NCI-H1436 treated with DMSO at 0.1 percent for 48 hours (cell line): ENCODE measurements at regions not wholly inside any gene's neighbourhood (a gene's known extent, or its start where the extent isn't known, plus 50 kb on each side); places are given as distances from the start of the nearest gene placed in this dataset.
"Not testable (repeated sequence)": the region's sequence is repeated elsewhere in the genome, so short reads cannot be mapped to it uniquely, and the experiment has no call there.

Source experiments
- DNase-seq: peaks from one replicate; lab custom pipeline; 2025; lab: John Stamatoyannopoulos, UW

DNA sequence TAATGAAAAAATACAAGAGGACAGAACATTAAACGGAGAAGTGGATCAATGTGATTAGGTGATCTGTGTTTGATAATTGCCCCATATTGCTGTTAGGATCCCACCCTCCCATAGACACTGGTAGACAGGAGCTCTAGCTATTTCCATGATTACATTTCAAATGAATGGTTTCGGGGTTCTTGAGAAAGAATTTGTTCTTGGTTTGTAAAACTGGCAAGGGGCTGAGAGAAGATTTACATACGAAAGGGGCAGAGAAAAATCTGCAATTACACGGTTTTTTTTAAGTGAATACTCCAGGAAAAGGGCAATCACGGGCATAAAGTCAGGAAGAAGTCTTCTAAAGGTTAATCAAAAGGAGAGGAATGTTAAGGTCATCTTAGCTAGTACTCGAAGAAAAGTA is 2125.7 kb upstream of the PCDH20 start:
- no peak for DNase-seq

DNA sequence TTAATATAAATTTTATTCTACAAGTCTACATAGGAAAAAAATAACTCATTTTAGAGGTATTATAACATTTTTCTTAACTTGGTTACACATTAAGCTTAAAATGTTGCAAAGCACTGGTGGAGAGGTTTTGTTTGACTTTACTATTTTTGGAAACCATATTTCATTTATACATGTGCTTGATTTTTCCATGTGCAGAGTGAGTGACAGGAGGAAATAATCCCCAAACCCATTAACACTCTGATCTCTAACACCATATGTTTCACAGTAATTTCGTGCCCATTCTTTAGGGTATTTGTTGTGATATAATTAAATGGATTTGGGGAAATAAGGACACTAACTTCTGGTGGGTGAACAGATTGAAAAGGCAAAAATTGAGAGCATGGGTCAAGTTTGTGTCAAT is 2124.4 kb upstream of the PCDH20 start:
- DNase-seq = no peak

DNA sequence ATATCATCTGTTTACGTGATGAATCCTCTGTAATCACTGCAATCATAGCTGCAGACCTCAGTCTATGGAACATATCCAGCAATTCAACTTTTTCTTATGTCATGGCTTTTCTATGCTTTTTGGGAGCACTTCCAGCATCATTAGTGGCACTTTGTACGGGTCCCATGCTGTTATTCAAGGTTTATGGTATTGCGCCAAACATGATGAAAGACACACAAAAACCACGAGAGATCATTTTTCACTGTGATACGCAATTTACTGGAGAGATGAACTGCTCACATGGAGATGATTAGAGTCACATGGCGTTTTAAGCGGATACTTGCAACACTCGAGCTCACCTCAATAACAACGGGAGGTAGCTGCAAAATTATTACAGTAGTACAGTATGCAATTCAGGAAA is 2101.7 kb upstream of the PCDH20 start:
- no peak for DNase-seq

DNA sequence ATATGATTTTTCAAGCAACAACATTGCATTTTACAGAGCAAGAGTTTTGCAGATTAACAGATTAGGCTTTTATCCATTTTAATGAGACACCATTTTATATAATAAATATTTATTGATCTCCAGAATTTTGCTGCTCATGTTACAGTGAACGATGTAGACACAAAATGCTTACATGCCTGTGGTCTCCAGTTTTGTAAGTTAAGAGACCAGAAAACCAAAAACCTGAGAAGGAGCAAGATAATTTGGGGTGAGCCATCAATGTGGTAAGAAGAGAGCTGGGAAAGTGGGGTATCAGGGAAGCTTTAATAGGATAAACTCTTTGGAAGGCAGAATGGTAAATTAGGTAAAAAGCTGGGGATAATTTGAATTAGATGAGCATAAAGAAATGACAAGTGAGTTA is 2100.5 kb upstream of the PCDH20 start:
- no peak for DNase-seq

DNA sequence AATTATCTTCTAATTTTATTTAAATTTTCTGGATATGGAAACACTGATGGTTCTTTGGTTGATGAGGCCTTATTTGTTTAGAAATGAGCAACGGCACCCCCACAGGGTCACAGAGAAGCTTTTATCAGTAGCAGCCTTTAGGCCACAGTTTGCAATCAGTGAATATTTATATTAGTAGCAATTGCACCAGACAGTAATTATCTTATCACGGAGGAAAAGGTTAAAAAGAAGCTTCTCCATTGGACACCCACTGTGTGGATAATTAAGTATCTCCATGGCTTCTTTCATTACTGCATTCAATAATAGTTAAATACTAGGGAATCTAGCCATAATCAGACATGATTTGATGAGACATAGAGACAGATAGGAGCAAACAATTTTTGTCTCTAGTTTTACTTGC is 2099.2 kb upstream of the PCDH20 start:
- no peak for DNase-seq

DNA sequence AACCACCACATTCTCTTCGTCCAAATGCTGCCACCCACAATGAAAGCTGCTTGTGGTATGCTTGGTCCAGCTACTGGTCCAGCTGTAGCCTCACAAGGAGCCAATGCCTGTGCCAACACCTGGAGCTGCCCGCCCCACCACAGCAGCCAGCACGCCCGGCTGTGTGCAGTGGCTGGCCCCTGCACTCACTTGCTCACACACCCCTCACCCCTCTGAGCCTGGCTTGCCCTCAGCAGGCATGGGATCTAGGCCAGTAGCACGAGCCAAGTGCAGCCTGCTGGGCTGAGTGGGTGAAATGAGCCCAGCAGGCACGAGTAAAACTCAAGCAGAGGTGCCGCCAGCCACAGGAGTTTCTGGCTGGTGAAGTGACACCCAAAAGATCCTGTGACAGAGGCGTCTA is 2096.4 kb upstream of the PCDH20 start:
- no peak for DNase-seq

GRCh38 chr13:63501702-63502101 is 2086.1 kb upstream of the PCDH20 start:
- DNase-seq = no peak

- DNase-seq = no peak
These were observed 2082.0 kb upstream of the PCDH20 start for GRCh38 chr13:63497601-63498000.

GRCh38 chr13:63492604-63493003 is 2077.0 kb upstream of the PCDH20 start:
- DNase-seq = no peak

- DNase-seq = no peak
These were observed 2074.5 kb upstream of the PCDH20 start for GRCh38 chr13:63490149-63490548.

- no peak for DNase-seq
These were observed 2065.7 kb upstream of the PCDH20 start for GRCh38 chr13:63481334-63481733.

- no peak for DNase-seq
These were observed 2057.1 kb upstream of the PCDH20 start for GRCh38 chr13:63472711-63473110.

DNA sequence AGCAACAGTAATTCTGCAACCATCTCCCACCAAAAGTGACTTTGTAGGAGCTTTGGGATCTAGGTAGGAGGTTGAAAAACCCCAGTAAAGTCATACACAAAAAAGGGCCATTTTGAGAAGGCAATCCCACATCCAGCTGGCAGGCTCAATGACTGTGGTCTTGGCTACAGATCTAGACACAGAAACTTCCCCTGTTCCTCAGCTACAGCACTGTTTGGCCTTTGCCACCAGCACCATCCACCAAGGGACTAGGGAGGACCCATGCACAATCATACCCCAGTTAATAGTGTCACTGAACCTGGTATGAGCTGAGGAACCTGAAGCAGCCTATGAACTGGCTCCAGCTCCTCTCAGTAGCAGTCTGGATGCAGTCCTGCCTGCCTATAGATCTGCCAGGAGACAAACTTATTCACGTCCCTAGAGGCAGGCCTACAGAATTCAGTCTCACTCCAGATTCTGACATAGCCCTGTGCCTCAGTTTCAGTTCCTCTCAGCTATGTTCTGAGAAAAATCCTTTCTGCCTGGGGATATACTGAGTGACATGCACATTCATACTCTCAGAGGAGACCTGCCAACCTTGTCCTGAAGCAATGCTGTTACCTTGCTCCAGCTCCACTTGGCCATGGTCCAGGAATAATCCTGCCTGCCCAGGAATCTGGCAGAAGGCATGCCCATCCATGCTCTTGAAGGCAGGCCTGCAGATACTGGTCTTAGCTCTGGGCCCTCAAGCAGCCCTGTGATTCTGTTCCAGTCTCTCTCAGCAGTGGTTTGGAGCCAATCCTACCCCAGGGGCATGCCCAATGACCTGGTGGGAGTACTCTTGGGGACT is 2048.3 kb upstream of the PCDH20 start:
- no peak for DNase-seq

DNA sequence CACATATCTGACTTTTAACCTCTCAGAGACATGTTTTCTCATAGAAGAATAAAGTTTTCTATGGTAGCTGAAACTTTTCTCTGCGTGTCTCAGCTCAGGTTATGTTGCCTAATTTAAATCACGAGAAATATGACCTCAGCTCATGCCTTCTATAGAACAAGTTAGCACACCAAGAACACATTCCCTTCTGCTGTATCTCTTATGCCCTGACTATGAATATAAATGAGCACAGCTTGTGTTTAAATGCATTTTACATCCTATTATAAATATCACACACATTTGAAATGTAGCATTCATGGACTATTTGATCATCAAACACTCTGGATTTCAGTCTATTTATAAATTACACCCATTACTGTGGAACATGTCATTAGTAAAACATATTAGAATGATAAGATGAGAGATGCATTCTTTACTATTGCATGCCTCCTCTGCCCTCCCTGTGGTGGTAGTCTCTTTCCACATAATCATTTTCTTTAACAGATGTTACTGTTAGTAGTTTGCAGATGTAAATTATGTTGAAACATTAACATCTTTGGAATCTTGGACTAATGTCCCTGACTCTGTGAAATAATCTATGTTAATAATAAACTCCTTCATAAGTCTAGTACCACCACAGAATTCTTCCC is 2044.9 kb upstream of the PCDH20 start:
- no peak for DNase-seq

DNA sequence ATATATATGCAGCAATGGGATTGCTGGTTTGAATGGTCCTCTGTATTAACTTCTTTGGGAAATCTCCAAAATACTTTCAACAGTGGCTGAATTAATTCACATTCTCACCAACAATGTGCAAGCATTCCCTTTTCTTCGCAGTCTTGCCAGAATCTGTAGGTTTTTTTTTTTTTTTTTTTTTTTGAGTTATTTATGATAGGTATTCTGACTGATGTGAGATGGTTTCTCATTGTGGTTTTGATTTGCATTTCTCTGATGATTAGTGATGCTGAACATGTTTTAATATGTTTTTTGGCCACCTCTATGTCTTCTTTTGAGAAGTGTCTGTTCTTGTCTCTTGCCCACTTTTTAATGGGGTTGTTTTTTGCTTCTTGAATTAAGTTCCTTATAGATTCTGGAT is 2041.5 kb upstream of the PCDH20 start:
- DNase-seq = no peak

- DNase-seq = no peak
These were observed 2040.3 kb upstream of the PCDH20 start for GRCh38 chr13:63455938-63456337.

GRCh38 chr13:63449550-63449949 is 2033.9 kb upstream of the PCDH20 start:
- DNase-seq = no peak

DNA sequence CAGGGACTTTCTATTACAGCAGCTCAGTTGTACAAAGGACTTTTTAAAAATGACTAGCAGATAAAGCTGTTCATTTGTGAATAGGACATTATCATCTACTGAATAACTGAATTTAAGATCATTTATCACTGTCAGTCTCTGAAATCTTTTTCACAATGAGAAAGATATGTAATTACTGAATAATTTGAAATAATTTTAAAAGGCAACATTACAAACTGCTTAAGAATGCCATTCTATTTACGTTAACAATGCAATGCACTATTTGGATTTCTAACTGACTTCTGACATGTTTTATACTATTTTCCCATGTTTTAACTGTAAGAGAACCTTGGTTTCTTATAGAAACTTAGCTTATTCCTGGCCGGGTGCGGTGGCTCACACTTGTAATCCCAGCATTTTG is 2033.0 kb upstream of the PCDH20 start:
- DNase-seq = no peak

DNA sequence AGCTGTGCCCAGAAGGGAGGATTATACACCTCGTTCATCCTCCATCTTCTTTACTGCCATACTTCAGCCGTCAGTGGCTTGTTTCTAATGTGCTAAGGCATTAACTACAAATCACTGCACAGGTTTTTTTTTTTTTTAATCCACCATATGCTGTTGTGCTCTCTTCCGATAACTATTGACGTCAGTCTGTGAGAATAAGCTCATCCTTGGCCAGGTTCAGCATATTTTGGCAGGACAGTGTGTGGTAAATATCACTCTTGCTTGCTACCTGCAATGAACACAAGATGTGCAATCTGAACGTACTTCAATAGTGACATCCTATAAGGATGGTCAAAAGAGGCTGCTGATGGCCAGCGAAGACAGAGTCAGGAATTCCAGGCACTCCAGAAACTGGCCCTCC is 2030.7 kb upstream of the PCDH20 start:
- no peak for DNase-seq

DNA sequence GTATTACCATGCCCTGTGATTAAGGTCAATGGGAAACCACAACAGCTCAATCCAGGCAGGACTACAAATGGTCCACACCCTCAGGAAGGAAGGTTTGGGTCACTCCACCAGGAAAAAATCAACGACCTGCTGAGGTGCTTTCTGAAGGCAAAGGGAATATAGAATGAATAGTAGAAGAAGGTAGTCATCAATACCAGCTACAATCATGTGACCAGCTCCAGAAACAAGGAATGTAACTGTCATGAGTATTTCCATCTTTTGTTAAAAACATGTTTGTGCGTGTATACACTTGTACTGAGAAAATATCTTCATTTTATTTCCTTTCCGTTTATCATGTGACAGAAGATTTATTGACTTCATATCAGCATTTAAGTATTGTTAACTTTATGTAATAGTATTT is 2028.6 kb upstream of the PCDH20 start:
- DNase-seq = not testable (repeated sequence)

DNA sequence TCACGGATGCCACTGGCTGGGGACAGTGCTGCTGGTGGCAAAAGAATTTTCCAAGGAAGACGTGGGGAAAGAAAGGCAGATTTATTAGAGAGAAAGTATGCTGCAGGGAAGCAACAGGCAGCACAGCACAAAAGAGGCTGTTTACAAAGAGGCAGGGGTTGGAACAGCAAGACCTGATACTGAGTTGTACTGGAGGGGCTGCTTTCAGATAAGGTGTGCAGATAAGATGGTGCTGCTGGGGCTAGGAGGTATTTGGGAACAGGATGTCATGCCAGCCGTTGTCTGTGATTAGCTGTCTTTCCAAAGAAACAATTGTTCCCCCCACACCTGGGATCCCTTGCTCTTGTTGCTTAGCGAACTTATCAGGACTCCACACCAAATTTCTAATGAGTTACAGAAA is 2023.3 kb upstream of the PCDH20 start:
- DNase-seq = no peak

DNA sequence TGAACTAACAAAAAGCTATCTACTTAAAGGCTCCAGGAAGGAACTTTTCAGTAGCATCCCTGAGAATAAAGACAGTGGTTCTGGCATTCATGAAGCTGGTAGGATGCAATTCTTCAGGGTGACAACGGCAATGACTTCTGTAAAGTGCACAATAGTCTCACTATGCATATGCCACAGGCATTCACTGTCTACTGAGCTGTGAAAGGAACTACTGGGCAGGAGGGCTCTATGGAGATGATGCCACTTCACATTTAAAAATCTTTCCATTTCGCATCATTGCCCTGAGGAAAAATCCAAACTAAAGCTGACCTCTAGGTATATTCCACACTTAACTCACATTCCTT is 2020.6 kb upstream of the PCDH20 start:
- no peak for DNase-seq

GRCh38 chr13:63435667-63436324 is 2020.1 kb upstream of the PCDH20 start:
- DNase-seq = no peak
